ENCODE measurements at regions not wholly inside any gene's neighbourhood (a gene's known extent, or its start where the extent isn't known, plus 50 kb on each side); places are given as distances from the start of the nearest gene placed in this dataset.

- H3K36me3 ChIP-seq, result no peaks in the 10 kb centered on the region
- peaks cover 0 to 3% (median 0%) of the 10 kb centered on the region in 9 donors for H3K27me3 ChIP-seq
- no peak for TF ChIP-seq POLR2A (IDR thresholded peaks at IDR 0.05)
- TF ChIP-seq CTCF (IDR thresholded peaks at IDR 0.05), result no peak
- intact Hi-C loops (cut with DNase I), result loop anchor here in 1 of 10 donors (5.0 kb wide), 1 partner anchor 49 kb away; no protein-coding TSS in a partner anchor
- H3K27ac ChIP-seq, result no peak overlapping the region
- H3K9me3 ChIP-seq, result peaks cover 0 to 4% (median 0%) of the 10 kb centered on the region in 12 donors
- no peak overlapping the region for H3K4me3 ChIP-seq
- no peaks in the 10 kb centered on the region for H3K4me1 ChIP-seq
- DNase-seq (no peak), ATAC-seq (no peak)
- WGBS, 4 donors, result 82 to 86% (median 83%) methylated on average over 4 of the region's 4 CpGs
Observed at GRCh38 chr20:54711071-54711470, 235.7 kb downstream of the DOK5 start.

- intact Hi-C loops (cut with DNase I), result loop anchor here in 1 of 10 donors (5.0 kb wide), 1 partner anchor 48 kb away; no protein-coding TSS in a partner anchor
- DNase-seq, result no peak
- TF ChIP-seq POLR2A (IDR thresholded peaks at IDR 0.05) (no peak), CTCF (IDR thresholded peaks at IDR 0.05) (no peak)
- Histone ChIP-seq H3K36me3 (no peaks in the 10 kb centered on the region), H3K9me3 (peaks cover 0 to 4% (median 0%) of the 10 kb centered on the region in 12 donors), H3K27me3 (peaks cover 0 to 5% (median 0%) of the 10 kb centered on the region in 9 donors), H3K4me3 (no peak overlapping the region), H3K4me1 (no peaks in the 10 kb centered on the region), H3K27ac (no peak overlapping the region)
- ATAC-seq, result no peak
- WGBS, 4 donors, result 84 to 91% (median 86%) methylated on average over 2 of the region's 2 CpGs
Observed at GRCh38 chr20:54710341-54710740, 234.9 kb downstream of the DOK5 start.

- peaks cover 0 to 5% (median 0%) of the 10 kb centered on the region in 9 donors for H3K27me3 ChIP-seq
- no peaks in the 10 kb centered on the region for H3K36me3 ChIP-seq
- no peak for DNase-seq
- no peak overlapping the region for H3K27ac ChIP-seq
- TF ChIP-seq CTCF (IDR thresholded peaks at IDR 0.05) (no peak), POLR2A (IDR thresholded peaks at IDR 0.05) (no peak)
- no peak overlapping the region for H3K4me3 ChIP-seq
- peaks cover 0 to 4% (median 0%) of the 10 kb centered on the region in 12 donors for H3K9me3 ChIP-seq
- ATAC-seq, result no peak
- no peaks in the 10 kb centered on the region for H3K4me1 ChIP-seq
- intact Hi-C loops (cut with DNase I), result no loop called here
Observed at GRCh38 chr20:54708229-54708628, 232.8 kb downstream of the DOK5 start.

- intact Hi-C loops (cut with DNase I), result no loop called here
- Histone ChIP-seq H3K27ac (no peak overlapping the region), H3K9me3 (peaks cover 0 to 4% (median 0%) of the 10 kb centered on the region in 12 donors), H3K27me3 (peaks cover 0 to 5% (median 0%) of the 10 kb centered on the region in 9 donors), H3K4me1 (no peaks in the 10 kb centered on the region), H3K4me3 (no peak overlapping the region), H3K36me3 (no peaks in the 10 kb centered on the region)
- DNase-seq (no peak), ATAC-seq (no peak)
- whole genome bisulfite sequencing, 4 donors, result 83 to 91% (median 89%) methylated on average over 1 of the region's 1 CpG
- TF ChIP-seq POLR2A (IDR thresholded peaks at IDR 0.05) (no peak), CTCF (IDR thresholded peaks at IDR 0.05) (no peak)
Observed at GRCh38 chr20:54707801-54708200, 232.4 kb downstream of the DOK5 start.
